OCI-LY3 (cell line): ENCODE measurements at regions not wholly inside any gene's neighbourhood (a gene's known extent, or its start where the extent isn't known, plus 50 kb on each side); places are given as distances from the start of the nearest gene placed in this dataset.

Source experiments
- H2AFZ ChIP-seq: fragments of 200-600, 300-600 bp; shearing (Covaris generic); 2 replicates; pipeline ENCODE4 v1.6.0; 2014; ENCODE audit warnings: antibody characterized with exemption, low read depth, low read length
- H3K27ac ChIP-seq: fragments of 200-600, 300-600 bp; sonication (generic); 2 replicates; pipeline ENCODE4 v1.5.1; 2014; ENCODE audit warnings: mild to moderate bottlenecking, low read length, moderate library complexity, mixed read lengths
- H3K27me3 ChIP-seq: fragments of 200-600, 300-600 bp; sonication (generic); 2 replicates; pipeline ENCODE4 v1.6.1; 2014; ENCODE audit warnings: low read depth, low read length, mixed read lengths
- H3K36me3 ChIP-seq: fragments of 200-600, 300-600 bp; sonication (generic); replicated peaks from 2 replicates; pipeline ENCODE3; 2014; ENCODE audit warnings: low read depth, low read length, mixed read lengths
- H3K4me1 ChIP-seq: fragments of 300-600, 200-600 bp; sonication (generic); 2 replicates; pipeline ENCODE4 v1.6.1; 2014; ENCODE audit warnings: low read length, mixed read lengths
- H3K4me2 ChIP-seq: fragments of 200-600, 300-600 bp; sonication (generic); 2 replicates; pipeline ENCODE4 v1.6.1; 2014; ENCODE audit warnings: low read length, mixed read lengths
- H3K4me3 ChIP-seq: fragments of 300-600, 200-600 bp; sonication (generic); 2 replicates; pipeline ENCODE4 v1.5.1; 2014; ENCODE audit warnings: antibody characterized with exemption, mild to moderate bottlenecking, low read length, moderate library complexity
- H3K79me2 ChIP-seq: fragments of 300-600, 200-600 bp; shearing (Covaris generic); 2 replicates; pipeline ENCODE4 v1.6.1; 2014; ENCODE audit warnings: mild to moderate bottlenecking, low read length, mixed read lengths
- H3K9ac ChIP-seq: fragments of 300-600, 200-600 bp; shearing (Covaris generic); 2 replicates; pipeline ENCODE4 v1.6.0; 2014; ENCODE audit warnings: mild to moderate bottlenecking, low read length, moderate library complexity
- H3K9me3 ChIP-seq: fragments of 200-600, 300-600 bp; shearing (Covaris generic); 2 replicates; pipeline ENCODE4 v1.6.1; 2014; ENCODE audit warnings: low read length, mixed read lengths; ENCODE audit not compliant: insufficient read depth
- H4K20me1 ChIP-seq: fragments of 200-600, 300-600 bp; sonication (generic); 2 replicates; pipeline ENCODE4 v1.6.1; 2016; ENCODE audit warnings: low read length, mixed read lengths; ENCODE audit not compliant: insufficient read depth
- CTCF ChIP-seq: fragments of 200-600, 300-600 bp; sonication (generic); IDR thresholded peaks from 2 replicates; pipeline ENCODE4 v1.5.1; 2014; ENCODE audit warnings: antibody characterized with exemption, low read length, low read depth
- EZH2phosphoT487 ChIP-seq: fragments of 200-600 bp; shearing (Covaris generic); IDR thresholded peaks from 2 replicates; pipeline ENCODE4 v1.6.1; 2018; ENCODE audit warnings: antibody characterized with exemption, mixed run types, low read depth

DNA sequence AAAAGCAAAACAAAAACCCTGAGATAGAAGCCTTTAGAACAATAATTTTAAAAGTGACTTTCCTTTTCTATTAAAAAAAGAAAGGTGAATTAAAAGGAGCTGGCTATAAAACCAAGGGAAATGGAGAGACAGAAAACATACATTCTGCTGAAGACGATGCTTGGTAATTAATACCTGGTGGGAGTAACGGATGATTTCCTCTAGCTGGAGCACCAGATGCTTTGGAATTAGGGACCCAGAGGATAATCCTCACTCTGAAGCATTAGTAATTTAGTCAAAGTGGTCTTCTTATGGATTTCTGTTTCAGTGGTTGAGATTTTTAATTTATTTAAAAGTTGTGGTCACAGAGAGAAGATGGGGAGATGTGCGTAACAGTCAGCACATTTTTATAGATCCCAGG lies 982.5 kb downstream of the TLE4 start:
- Histone ChIP-seq H3K79me2 (no peaks in the 10 kb centered on the region), H3K4me1 (no peaks in the 10 kb centered on the region), H3K36me3 (no peaks in the 10 kb centered on the region), H3K27me3 (no peaks in the 10 kb centered on the region), H3K4me2 (no peak overlapping the region), H2AFZ (no peak overlapping the region), H3K9ac (no peak overlapping the region), H3K4me3 (no peak overlapping the region), H4K20me1 (no peaks in the 10 kb centered on the region), H3K27ac (no peak overlapping the region), H3K9me3 (no peaks in the 10 kb centered on the region)
- no peak for TF ChIP-seq CTCF
- TF ChIP-seq EZH2phosphoT487: no peak

GRCh38 chr9:80552931-80553330 lies 981.2 kb downstream of the TLE4 start:
- no peak overlapping the region for H3K27ac ChIP-seq
- H3K36me3 ChIP-seq: no peaks in the 10 kb centered on the region
- H3K4me3 ChIP-seq: no peak overlapping the region
- TF ChIP-seq EZH2phosphoT487 (no peak), CTCF (no peak)
- H3K4me2 ChIP-seq: no peak overlapping the region
- H3K79me2 ChIP-seq: no peaks in the 10 kb centered on the region
- no peak overlapping the region for H3K9ac ChIP-seq
- no peak overlapping the region for H2AFZ ChIP-seq
- H3K27me3 ChIP-seq: no peaks in the 10 kb centered on the region
- no peaks in the 10 kb centered on the region for H3K4me1 ChIP-seq
- no peaks in the 10 kb centered on the region for H4K20me1 ChIP-seq
- H3K9me3 ChIP-seq: no peaks in the 10 kb centered on the region

DNA sequence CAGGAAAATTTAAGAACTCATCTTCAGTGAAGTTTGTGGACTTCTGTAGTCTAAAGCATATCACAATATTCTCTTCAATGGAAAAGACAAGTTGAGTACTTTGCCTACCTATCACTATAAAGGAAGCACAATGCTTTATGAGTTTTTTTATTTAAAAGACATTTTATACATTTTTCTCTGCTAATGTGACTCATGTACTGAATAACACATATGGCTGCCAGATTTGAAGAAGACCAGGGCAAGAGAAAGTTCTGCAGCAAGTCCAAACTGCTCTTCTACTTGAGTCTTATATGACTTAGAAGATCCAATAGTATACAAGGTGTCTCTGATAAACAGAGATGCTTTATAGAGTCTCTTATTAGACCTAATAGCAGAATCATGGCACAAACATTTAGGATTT lies 978.4 kb downstream of the TLE4 start:
- Histone ChIP-seq H3K4me2 (no peak overlapping the region), H3K36me3 (no peaks in the 10 kb centered on the region), H3K9ac (no peak overlapping the region), H3K4me1 (no peaks in the 10 kb centered on the region), H3K27ac (no peak overlapping the region), H2AFZ (no peak overlapping the region), H3K4me3 (no peak overlapping the region), H4K20me1 (no peaks in the 10 kb centered on the region), H3K79me2 (no peaks in the 10 kb centered on the region), H3K27me3 (no peaks in the 10 kb centered on the region), H3K9me3 (no peaks in the 10 kb centered on the region)
- TF ChIP-seq EZH2phosphoT487: no peak
- no peak for TF ChIP-seq CTCF

- Histone ChIP-seq H4K20me1 (no peaks in the 10 kb centered on the region), H3K36me3 (no peaks in the 10 kb centered on the region), H3K4me3 (no peak overlapping the region), H3K27ac (no peak overlapping the region), H3K79me2 (no peaks in the 10 kb centered on the region), H2AFZ (no peak overlapping the region), H3K27me3 (no peaks in the 10 kb centered on the region), H3K4me1 (no peaks in the 10 kb centered on the region), H3K4me2 (no peak overlapping the region), H3K9ac (no peak overlapping the region), H3K9me3 (no peaks in the 10 kb centered on the region)
- no peak for TF ChIP-seq EZH2phosphoT487
- no peak for TF ChIP-seq CTCF
Measured at GRCh38 chr9:80547613-80548012, 975.8 kb downstream of the TLE4 start.
